GM12875 (cell line): ENCODE measurements at regions not wholly inside any gene's neighbourhood (a gene's known extent, or its start where the extent isn't known, plus 50 kb on each side); places are given as distances from the start of the nearest gene placed in this dataset.
"Not testable (repeated sequence)": the region's sequence is repeated elsewhere in the genome, so short reads cannot be mapped to it uniquely, and the experiment has no call there.

ENCODE experiments used
- H3K4me3 ChIP-seq: one replicate; pipeline ENCODE4 v1.5.1; 2011; ENCODE audit warnings: low read depth, low read length, control low read depth
- CTCF ChIP-seq: IDR thresholded peaks from 2 replicates; pipeline ENCODE4 v1.5.1; 2011; ENCODE audit warnings: low read depth, mild to moderate bottlenecking, control low read depth, inconsistent platforms, low read length, moderate library complexity, borderline replicate concordance; ENCODE audit not compliant: insufficient read depth

- TF ChIP-seq CTCF, result no peak
These were observed 586.7 kb downstream of the NTRK3 start for GRCh38 chr15:87669846-87670245.

GRCh38 chr15:87668768-87669564, 587.6 kb downstream of the NTRK3 start:
- not testable (repeated sequence) for H3K4me3 ChIP-seq

More at GRCh38 chr15:87669846-87670245, 586.7 kb downstream of the NTRK3 start:
- no peak overlapping the region for H3K4me3 ChIP-seq

- no peak for TF ChIP-seq CTCF
- no peak overlapping the region for H3K4me3 ChIP-seq
These were observed 588.9 kb downstream of the NTRK3 start for GRCh38 chr15:87667643-87668042.

- H3K4me3 ChIP-seq, result no peak overlapping the region
- TF ChIP-seq CTCF, result no peak
These were observed 594.0 kb downstream of the NTRK3 start for GRCh38 chr15:87662575-87662974.

GRCh38 chr15:87661454-87662355, 594.8 kb downstream of the NTRK3 start:
- H3K4me3 ChIP-seq, result no peak overlapping the region
- TF ChIP-seq CTCF, result no peak

GRCh38 chr15:87660251-87661129, 596.0 kb downstream of the NTRK3 start:
- no peak overlapping the region for H3K4me3 ChIP-seq
- TF ChIP-seq CTCF, result no peak

- TF ChIP-seq CTCF, result no peak
- H3K4me3 ChIP-seq, result no peak overlapping the region
These were observed 600.2 kb downstream of the NTRK3 start for GRCh38 chr15:87656372-87656771.
